ENCODE measurements at regions not wholly inside any gene's neighbourhood (a gene's known extent, or its start where the extent isn't known, plus 50 kb on each side); places are given as distances from the start of the nearest gene placed in this dataset.

GRCh38 chr4:170872794-170873193 lies 783.0 kb upstream of the AADAT start:
- DNase-seq (ENCODE audit: low read depth in 1 of 2, low spot score in 2 of 2) (no peak), FAIRE-seq (no peak)
- CTCF ChIA-PET (ENCODE audit: partially characterized antibody): interaction anchor here (0.8 kb wide), 1 partner anchor 614 kb away, joined by 3 read pairs; no protein-coding TSS in a partner anchor
- no peaks in the 10 kb centered on the region for H3K9me3 ChIP-seq (ENCODE audit: insufficient read depth in 2 of 2, low read depth in 1 of 2, low read length in 1 of 2)
- no peak overlapping the region for H2AFZ ChIP-seq (ENCODE audit: low read length)
- H3K4me2 ChIP-seq (ENCODE audit: insufficient read depth in 1 of 2, low read depth in 2 of 2, low read length in 2 of 2): no peak overlapping the region
- H3K9ac ChIP-seq (replicated peaks in 1 of 4; ENCODE audit: extremely low read depth in 1 of 4, low read depth in 3 of 4, low read length in 3 of 4): no peak overlapping the region
- no peak overlapping the region for H4K91ac ChIP-seq (replicated peaks; ENCODE audit: insufficient read length, low read length)
- no peak overlapping the region for H2BK120ac ChIP-seq (replicated peaks; ENCODE audit: low read depth, low read length)
- H4K8ac ChIP-seq (ENCODE audit: extremely low read depth, insufficient read depth, low read length): no peak overlapping the region
- no peak overlapping the region for H2BK20ac ChIP-seq (ENCODE audit: low read length)
- no peaks in the 10 kb centered on the region for H3K36me3 ChIP-seq (ENCODE audit: control insufficient read depth in 2 of 4, insufficient read depth in 4 of 4, low read length in 3 of 4)
- H3K18ac ChIP-seq (ENCODE audit: extremely low read depth, low read length): no peak overlapping the region
- no peak overlapping the region for H3K14ac ChIP-seq (ENCODE audit: insufficient read length)
- no peak overlapping the region for H3K4me3 ChIP-seq (ENCODE audit: extremely low read depth in 1 of 4, insufficient read depth in 2 of 4, low read depth in 3 of 4, low read length in 4 of 4)
- no peaks in the 10 kb centered on the region for H3K79me1 ChIP-seq (ENCODE audit: low read depth, low read length)
- H3K23me2 ChIP-seq (ENCODE audit: low read depth, low read length): no peaks in the 10 kb centered on the region
- H2BK5ac ChIP-seq (ENCODE audit: low read depth, low read length): no peak overlapping the region
- no peaks in the 10 kb centered on the region for H3K79me2 ChIP-seq (ENCODE audit: control insufficient read depth in 1 of 2, insufficient read depth in 2 of 2, low read length in 2 of 2)
- H3K23ac ChIP-seq (ENCODE audit: insufficient read length): no peak overlapping the region
- H2BK12ac ChIP-seq (ENCODE audit: low read depth, low read length): no peak overlapping the region
- POLR2A ChIA-PET (ENCODE audit: partially characterized antibody): no interaction called here
- no peak overlapping the region for H3K56ac ChIP-seq (replicated peaks; ENCODE audit: insufficient read length, low read depth, low read length)
- no peak overlapping the region for H2AK5ac ChIP-seq (ENCODE audit: low read depth, low read length)
- H3K27ac ChIP-seq (ENCODE audit: low read depth, low read length): no peak overlapping the region
- no peaks in the 10 kb centered on the region for H4K20me1 ChIP-seq (replicated peaks in 1 of 2; ENCODE audit: control insufficient read depth in 1 of 2, insufficient read depth in 2 of 2, low read length in 2 of 2)
- no peaks in the 10 kb centered on the region for H3K4me1 ChIP-seq (replicated peaks in 1 of 4; ENCODE audit: control insufficient read depth in 3 of 4, insufficient read depth in 4 of 4, low read length in 3 of 4)
- no peak overlapping the region for H2BK15ac ChIP-seq (ENCODE audit: low read length)
- no peaks in the 10 kb centered on the region for H3K27me3 ChIP-seq (replicated peaks in 1 of 4; ENCODE audit: control insufficient read depth in 3 of 4, extremely low read depth in 1 of 4, insufficient read depth in 3 of 4, low read length in 3 of 4)
- no peak overlapping the region for H3K4ac ChIP-seq (replicated peaks; ENCODE audit: insufficient read length, low read depth, low read length)
- no peak overlapping the region for H4K5ac ChIP-seq (ENCODE audit: insufficient read length, low read depth, low read length)
- TF ChIP-seq KDM4A (IDR thresholded peaks at IDR 0.05; ENCODE audit: low read depth, low read length, severe bottlenecking): no peak
- TF ChIP-seq POLR2AphosphoS5 (IDR thresholded peaks at IDR 0.05; ENCODE audit: low read depth, low read length): no peak
- no peak for TF ChIP-seq CREB1 (IDR thresholded peaks at IDR 0.05)
- no peak for TF ChIP-seq CTCF (IDR thresholded peaks at IDR 0.05; ENCODE audit: control extremely low read depth in 1 of 3, insufficient read depth in 1 of 3, low read depth in 1 of 3, low read length in 3 of 3)
- TF ChIP-seq JUND (IDR thresholded peaks at IDR 0.05; ENCODE audit: low read length): no peak
- no peak for TF ChIP-seq EGR1 (IDR thresholded peaks at IDR 0.05; ENCODE audit: borderline replicate concordance, low read depth, low read length)
- TF ChIP-seq POLR2A (IDR thresholded peaks at IDR 0.05; ENCODE audit: control extremely low read depth in 1 of 2, low read depth in 2 of 2, low read length in 2 of 2): no peak
- TF ChIP-seq BACH1 (IDR thresholded peaks at IDR 0.05; ENCODE audit: low read length): no peak
- TF ChIP-seq TAF1 (IDR thresholded peaks at IDR 0.05; ENCODE audit: low read depth, low read length): no peak
